IMR-90 (cell line): ENCODE measurements at regions not wholly inside any gene's neighbourhood (a gene's known extent, or its start where the extent isn't known, plus 50 kb on each side); places are given as distances from the start of the nearest gene placed in this dataset.

ENCODE experiments used
- ATAC-seq: fragments of 200-7000 bp; cut with Tn5 transposase; 2 replicates; pipeline ENCODE4 v1.9.1; 2020; ENCODE audit warnings: low read depth, mild to moderate bottlenecking, moderate library complexity
- BruUV-seq: library from RNA; stranded (reverse); fragments of 400-500 nt; replicated peaks from 2 replicates; lab custom pipeline; 2021; lab: Mats Ljungman, UMichigan
- CTCF ChIA-PET: fragments of 300-600 bp; formaldehyde crosslinking; extraction: SDS; loops from one replicate; lab custom pipeline; 2021; ENCODE audit warnings: antibody characterized with exemption; lab: Yijun Ruan, JAX
- POLR2A ChIA-PET: fragments of 300-600 bp; sonication (Branson Sonifier 250); formaldehyde crosslinking; loops from one replicate; lab custom pipeline; 2022; ENCODE audit warnings: antibody characterized with exemption; ENCODE audit not compliant: unreplicated experiment; lab: Charles Lee
- DNase-seq: peaks from one replicate; pipeline ENCODE4 v3.0.0; 2013
- H2AFZ ChIP-seq: replicated peaks from 2 replicates; pipeline ENCODE3; 2013; ENCODE audit warnings: low read length, mild to moderate bottlenecking; ENCODE audit not compliant: poor library complexity
- H2AK5ac ChIP-seq: 2 replicates; pipeline ENCODE4 v1.6.1; 2013; ENCODE audit warnings: low read depth, low read length, inconsistent platforms
- H2AK9ac ChIP-seq: replicated peaks from 2 replicates; pipeline ENCODE3; 2013; ENCODE audit warnings: mild to moderate bottlenecking, low read depth, low read length, moderate library complexity; ENCODE audit not compliant: poor library complexity
- H2BK120ac ChIP-seq: 2 replicates; pipeline ENCODE4 v1.6.1; 2013; ENCODE audit warnings: low read depth, low read length, inconsistent platforms
- H2BK15ac ChIP-seq: 3 replicates; pipeline ENCODE4 v1.6.1; 2013; ENCODE audit warnings: low read depth, low read length, inconsistent platforms
- H2BK20ac ChIP-seq: 2 replicates; pipeline ENCODE4 v1.6.1; 2013; ENCODE audit warnings: low read depth, mild to moderate bottlenecking, inconsistent platforms, low read length, moderate library complexity
- H2BK5ac ChIP-seq: 2 replicates; pipeline ENCODE4 v1.6.1; 2013; ENCODE audit warnings: mild to moderate bottlenecking, low read depth, low read length, inconsistent platforms; ENCODE audit not compliant: poor library complexity, severe bottlenecking
- H3K14ac ChIP-seq: replicated peaks from 2 replicates; pipeline ENCODE4 v1.6.1; 2013; ENCODE audit warnings: low read depth, low read length, inconsistent platforms
- H3K18ac ChIP-seq: 2 replicates; pipeline ENCODE4 v1.6.1; 2013; ENCODE audit warnings: low read depth, low read length, control low read depth
- H3K23ac ChIP-seq: 2 replicates; pipeline ENCODE4 v1.6.1; 2013; ENCODE audit warnings: low read depth, low read length, inconsistent platforms
- H3K27ac ChIP-seq: 2 replicates; pipeline ENCODE4 v1.5.1; 2013; ENCODE audit warnings: mild to moderate bottlenecking, control low read depth, low read length; ENCODE audit not compliant: insufficient read depth
- H3K27me3 ChIP-seq: 2 replicates; pipeline ENCODE4 v1.6.1; 2013; ENCODE audit warnings: low read length; ENCODE audit not compliant: control insufficient read depth, insufficient read depth
- H3K36me3 ChIP-seq: 2 replicates; pipeline ENCODE4 v1.6.1; 2013; ENCODE audit warnings: low read length, mixed read lengths; ENCODE audit not compliant: control insufficient read depth, insufficient read depth
- H3K4ac ChIP-seq: 2 replicates; pipeline ENCODE4 v1.6.1; 2013; ENCODE audit warnings: low read depth, low read length, inconsistent platforms
- H3K4me1 ChIP-seq: 2 replicates; pipeline ENCODE4 v1.6.1; 2013; ENCODE audit warnings: low read length, mixed read lengths; ENCODE audit not compliant: control insufficient read depth, insufficient read depth
- H3K4me2 ChIP-seq: 2 replicates; pipeline ENCODE4 v1.6.1; 2013; ENCODE audit warnings: low read depth, mild to moderate bottlenecking, control low read depth, low read length, moderate library complexity
- H3K4me3 ChIP-seq: 2 replicates; pipeline ENCODE4 v1.5.1; 2013; ENCODE audit warnings: low read depth, mild to moderate bottlenecking, control low read depth, low read length, moderate library complexity; ENCODE audit not compliant: insufficient read depth
- H3K56ac ChIP-seq: 2 replicates; pipeline ENCODE4 v1.6.1; 2013; ENCODE audit warnings: low read length, inconsistent platforms; ENCODE audit not compliant: insufficient read depth; ENCODE audit errors: extremely low read depth
- H3K79me1 ChIP-seq, 2 experiments: 2 replicates each; pipeline ENCODE4 v1.6.1; 2013; ENCODE audit warnings: low read length in 2 of 2, inconsistent platforms in 1 of 2, low read depth in 1 of 2
- H3K9ac ChIP-seq: 2 replicates; pipeline ENCODE4 v1.6.1; 2013; ENCODE audit warnings: low read depth, low read length, control low read depth
- H3K9me1 ChIP-seq: 2 replicates; pipeline ENCODE4 v1.6.1; 2013; ENCODE audit warnings: low read length, inconsistent platforms; ENCODE audit not compliant: insufficient read depth
- H3K9me3 ChIP-seq: 2 replicates; pipeline ENCODE4 v1.6.1; 2013; ENCODE audit warnings: low read length; ENCODE audit not compliant: control insufficient read depth, insufficient read depth
- H4K20me1 ChIP-seq: 2 replicates; pipeline ENCODE4 v1.6.1; 2013; ENCODE audit warnings: low read length, inconsistent platforms; ENCODE audit not compliant: insufficient read depth
- H4K5ac ChIP-seq: 2 replicates; pipeline ENCODE4 v1.6.1; 2013; ENCODE audit warnings: mild to moderate bottlenecking, low read depth, low read length, control low read depth
- H4K8ac ChIP-seq, 2 experiments: 2 replicates each; pipeline ENCODE4 v1.6.1; 2013; ENCODE audit warnings: low read depth in 2 of 2, low read length in 2 of 2, control low read depth in 1 of 2, inconsistent platforms in 1 of 2
- H4K91ac ChIP-seq: 2 replicates; pipeline ENCODE4 v1.6.1; 2013; ENCODE audit warnings: low read depth, low read length, inconsistent platforms; ENCODE audit not compliant: insufficient read depth
- MAFK ChIP-seq: IDR thresholded peaks from 2 replicates; pipeline ENCODE4 v1.6.1; 2012; ENCODE audit warnings: low read depth, low read length, improper control_type of control experiment
- RCOR1 ChIP-seq: IDR thresholded peaks from 2 replicates; pipeline ENCODE4 v1.6.1; 2012; ENCODE audit warnings: mild to moderate bottlenecking, low read length, improper control_type of control experiment; ENCODE audit not compliant: insufficient replicate concordance
- WGBS, 2 experiments: methylation state at CpG; one replicate each; pipeline versions ENCODE4 v1.1.5 to v1.1.7; 2013; ENCODE audit warnings: missing lambda C conversion rate in 2 of 2; ENCODE audit not compliant: insufficient read length in 1 of 2; ENCODE audit errors: extremely low coverage in 2 of 2; 5-methylcytosine and 5-hydroxymethylcytosine counted together
- dilution Hi-C: fragments of 300-500 bp; cut with HindIII; formaldehyde crosslinking; loops from one replicate; pipeline ENCODE4 v1.14.3; 2018; ENCODE audit warnings: low sequenced_read_pairs; ENCODE audit not compliant: unreplicated experiment
- in situ Hi-C: fragments of 300-500 bp; cut with MboI; formaldehyde crosslinking; loops from 3 replicates; pipeline ENCODE4 v1.14.3; 2019; ENCODE audit warnings: low sequenced_read_pairs, inconsistent platforms, mixed read lengths
- intact Hi-C: fragments of 100-400 bp; cut with micrococcal nuclease; formaldehyde crosslinking; loops from 2 replicates; pipeline ENCODE4 v1.10.0; 2022

DNA sequence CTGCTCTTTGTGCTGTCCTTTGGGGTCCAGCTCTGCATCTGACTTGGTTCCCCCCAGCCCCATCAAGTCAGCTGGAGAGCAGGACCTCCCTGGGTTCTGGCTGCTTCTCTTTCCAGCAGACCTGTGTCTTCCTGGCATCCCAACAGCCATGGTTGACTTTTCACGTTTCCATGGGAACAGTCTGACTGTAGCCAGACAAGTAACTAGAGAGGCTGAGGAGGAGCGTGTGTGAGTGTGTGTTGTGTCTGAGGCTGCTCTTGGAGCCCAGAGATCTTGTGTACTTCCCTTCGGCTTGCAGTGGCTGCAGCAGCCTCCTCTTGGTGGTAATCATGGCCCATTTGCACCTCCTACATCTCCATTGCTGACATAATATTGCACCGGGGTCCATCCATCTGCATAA lies 332.0 kb downstream of the RPS24 start:
- H3K27ac ChIP-seq, result no peak overlapping the region
- ATAC-seq, result no peak
- dilution Hi-C loops, result no loop called here

More for the DNA sequence above, 332.0 kb downstream of the RPS24 start:
- Histone ChIP-seq H3K23ac (no peak overlapping the region), H2BK5ac (no peak overlapping the region), H2AK5ac (no peak overlapping the region), H3K4me2 (no peak overlapping the region), H3K18ac (no peak overlapping the region), H4K20me1 (no peaks in the 10 kb centered on the region), H3K9me3 (no peaks in the 10 kb centered on the region), H3K79me1 (no peaks in the 10 kb centered on the region), H3K9me1 (no peaks in the 10 kb centered on the region), H3K4me1 (peaks cover 2% of the 10 kb centered on the region; the same call in 1 of the 2 replicates), H4K91ac (no peak overlapping the region), H3K9ac (no peak overlapping the region), H2AFZ (peak overlapping the region; percentile 44), H4K8ac (no peak overlapping the region), H2BK120ac (no peak overlapping the region), H2BK20ac (no peak overlapping the region), H3K56ac (no peak overlapping the region), H4K5ac (no peak overlapping the region), H3K36me3 (no peaks in the 10 kb centered on the region), H2AK9ac (no peak overlapping the region), H2BK15ac (no peak overlapping the region), H3K27me3 (peaks cover 72% of the 10 kb centered on the region), H3K14ac (no peak overlapping the region), H3K4ac (no peak overlapping the region), H3K4me3 (no peak overlapping the region)
- POLR2A ChIA-PET, result no interaction called here
- in situ Hi-C loops, result no loop called here
- DNase-seq, result peak; percentile 16
- TF ChIP-seq RCOR1 (no peak), MAFK (no peak)
- WGBS, 2 experiments, result no CpG with 5 or more reads among the region's 4 CpGs
- BruUV-seq, result no TSS peak
- intact Hi-C loops, result no loop called here
- CTCF ChIA-PET, result no interaction called here
